ENCODE measurements at regions not wholly inside any gene's neighbourhood (a gene's known extent, or its start where the extent isn't known, plus 50 kb on each side); places are given as distances from the start of the nearest gene placed in this dataset.

DNA sequence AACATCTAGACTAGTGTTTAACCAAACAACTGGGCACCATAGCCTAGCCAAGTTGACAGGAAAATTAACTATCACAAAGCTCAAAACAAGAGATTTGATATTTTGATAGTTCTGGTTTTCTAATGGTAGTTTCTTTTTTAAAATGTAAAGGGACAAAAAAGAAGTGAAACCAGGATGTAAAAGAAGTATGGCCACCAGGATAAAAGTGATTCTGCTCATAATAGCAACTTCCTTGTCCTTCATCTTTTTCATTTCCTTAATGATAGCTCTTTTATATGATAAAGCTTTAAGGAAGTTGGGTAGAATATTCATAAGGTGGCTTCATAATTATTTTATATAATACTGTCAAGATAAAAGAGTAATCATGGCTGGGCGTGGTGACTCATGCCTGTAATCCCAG lies 139.1 kb downstream of the BASP1 start:
- intact Hi-C loops (cut with micrococcal nuclease), result no loop called here
- Mint-ChIP-seq H3K27ac (no peak overlapping the region), H3K4me1 (ENCODE audit: low read depth) (no peaks in the 10 kb centered on the region), H3K27me3 (no peaks in the 10 kb centered on the region), H3K4me3 (no peak overlapping the region), H3K9me3 (peaks cover 9% of the 10 kb centered on the region), H3K36me3 (ENCODE audit: low read depth) (no peaks in the 10 kb centered on the region)
- CTCF ChIA-PET, result no interaction called here
- POLR2A ChIA-PET, result no interaction called here
- no peak for DNase-seq
- TF ChIP-seq, protein P1, sequence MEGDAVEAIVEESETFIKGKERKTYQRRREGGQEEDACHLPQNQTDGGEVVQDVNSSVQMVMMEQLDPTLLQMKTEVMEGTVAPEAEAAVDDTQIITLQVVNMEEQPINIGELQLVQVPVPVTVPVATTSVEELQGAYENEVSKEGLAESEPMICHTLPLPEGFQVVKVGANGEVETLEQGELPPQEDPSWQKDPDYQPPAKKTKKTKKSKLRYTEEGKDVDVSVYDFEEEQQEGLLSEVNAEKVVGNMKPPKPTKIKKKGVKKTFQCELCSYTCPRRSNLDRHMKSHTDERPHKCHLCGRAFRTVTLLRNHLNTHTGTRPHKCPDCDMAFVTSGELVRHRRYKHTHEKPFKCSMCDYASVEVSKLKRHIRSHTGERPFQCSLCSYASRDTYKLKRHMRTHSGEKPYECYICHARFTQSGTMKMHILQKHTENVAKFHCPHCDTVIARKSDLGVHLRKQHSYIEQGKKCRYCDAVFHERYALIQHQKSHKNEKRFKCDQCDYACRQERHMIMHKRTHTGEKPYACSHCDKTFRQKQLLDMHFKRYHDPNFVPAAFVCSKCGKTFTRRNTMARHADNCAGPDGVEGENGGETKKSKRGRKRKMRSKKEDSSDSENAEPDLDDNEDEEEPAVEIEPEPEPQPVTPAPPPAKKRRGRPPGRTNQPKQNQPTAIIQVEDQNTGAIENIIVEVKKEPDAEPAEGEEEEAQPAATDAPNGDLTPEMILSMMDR (IDR thresholded peaks at IDR 0.05), result no peak
- ATAC-seq, result no peak

DNA sequence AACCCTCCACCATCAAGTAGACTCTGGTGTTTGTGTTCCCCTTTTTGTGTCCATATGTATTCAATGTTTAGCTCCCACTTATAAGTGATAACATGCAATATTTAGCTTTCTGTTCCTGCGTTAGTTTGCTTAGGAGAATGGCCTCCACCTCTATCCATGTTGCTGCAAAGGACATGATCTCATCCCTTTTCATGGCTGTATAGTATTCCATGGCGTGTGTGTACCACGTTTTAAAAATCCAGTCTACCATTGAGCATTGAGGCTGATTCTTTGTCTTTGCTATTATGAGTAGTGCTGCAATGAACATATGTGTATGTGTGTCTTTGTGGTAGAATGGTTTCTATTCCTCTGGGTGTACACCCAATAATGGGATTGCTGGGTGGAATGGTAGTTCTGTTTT lies 140.1 kb downstream of the BASP1 start:
- peaks cover 9% of the 10 kb centered on the region for H3K9me3 Mint-ChIP-seq
- ATAC-seq, result no peak
- ChIA-PET POLR2A (no interaction called here), CTCF (no interaction called here)
- no peaks in the 10 kb centered on the region for H3K27me3 Mint-ChIP-seq
- H3K27ac Mint-ChIP-seq, result no peak overlapping the region
- H3K4me3 Mint-ChIP-seq, result no peak overlapping the region
- no peak for DNase-seq
- intact Hi-C loops (cut with micrococcal nuclease), result no loop called here
- no peaks in the 10 kb centered on the region for H3K4me1 Mint-ChIP-seq (ENCODE audit: low read depth)
- TF ChIP-seq, protein P1 (IDR thresholded peaks at IDR 0.05), result no peak
- H3K36me3 Mint-ChIP-seq (ENCODE audit: low read depth), result no peaks in the 10 kb centered on the region

DNA sequence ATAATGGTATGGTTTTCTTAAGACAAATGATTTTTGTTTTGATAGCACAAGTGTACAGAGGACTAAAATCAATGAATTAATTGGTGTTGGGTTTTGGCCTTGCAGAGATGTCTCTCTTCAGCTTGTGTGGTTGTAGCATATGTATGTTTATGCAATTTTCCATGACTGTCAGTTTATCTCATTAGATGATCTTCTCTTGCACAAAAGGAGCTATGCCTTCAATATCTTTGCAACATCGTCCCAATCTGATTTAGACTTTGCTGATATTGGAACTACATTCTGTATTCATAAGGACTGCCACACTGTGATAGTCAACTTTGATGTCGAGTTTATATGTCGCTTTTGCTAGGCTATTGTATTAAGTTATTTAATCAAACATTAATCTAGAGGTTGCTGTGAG lies 140.0 kb upstream of the TAF11L2 start:
- no peak overlapping the region for H3K4me3 Mint-ChIP-seq
- no peak overlapping the region for H3K27ac Mint-ChIP-seq
- no peaks in the 10 kb centered on the region for H3K4me1 Mint-ChIP-seq (ENCODE audit: low read depth)
- TF ChIP-seq, protein P1 (IDR thresholded peaks at IDR 0.05), result no peak
- ChIA-PET CTCF (no interaction called here), POLR2A (no interaction called here)
- ATAC-seq (no peak), DNase-seq (no peak)
- no peaks in the 10 kb centered on the region for H3K27me3 Mint-ChIP-seq
- H3K9me3 Mint-ChIP-seq, result peaks cover 9% of the 10 kb centered on the region
- no peaks in the 10 kb centered on the region for H3K36me3 Mint-ChIP-seq (ENCODE audit: low read depth)
- intact Hi-C loops (cut with micrococcal nuclease), result no loop called here

DNA sequence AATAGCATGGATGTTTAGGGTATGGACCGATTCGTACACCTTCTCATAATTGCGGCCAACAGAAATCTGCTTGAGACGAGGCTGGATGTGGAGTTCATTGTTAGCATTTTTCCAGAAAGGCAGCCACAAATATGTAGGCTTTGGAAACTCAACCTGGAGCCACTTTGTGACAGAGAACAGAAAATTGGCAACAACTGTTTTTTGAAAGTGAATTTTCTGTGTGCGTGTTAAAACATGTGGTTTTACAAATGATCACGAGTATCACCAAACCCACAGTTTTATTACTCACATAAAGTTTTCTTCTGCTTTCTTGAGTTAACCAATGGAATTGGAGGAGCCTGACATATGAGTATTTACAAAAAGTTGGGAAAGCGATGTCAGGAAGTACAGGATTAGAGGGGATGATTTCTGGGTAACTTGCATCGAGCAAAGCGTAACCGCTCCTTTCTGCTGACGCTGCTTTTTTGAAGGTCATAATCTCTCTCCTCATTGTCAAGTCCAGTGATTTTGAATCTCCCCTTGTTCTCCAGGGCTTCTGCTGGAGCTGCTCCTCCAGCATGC lies 138.5 kb upstream of the TAF11L2 start:
- ChIA-PET POLR2A (no interaction called here), CTCF (no interaction called here)
- intact Hi-C loops (cut with micrococcal nuclease), result no loop called here
- Mint-ChIP-seq H3K9me3 (peaks cover 5% of the 10 kb centered on the region), H3K4me1 (ENCODE audit: low read depth) (no peaks in the 10 kb centered on the region), H3K36me3 (ENCODE audit: low read depth) (no peaks in the 10 kb centered on the region), H3K27me3 (no peaks in the 10 kb centered on the region), H3K27ac (no peak overlapping the region), H3K4me3 (no peak overlapping the region)
- DNase-seq, result no peak
- ATAC-seq, result no peak
- TF ChIP-seq, protein P1 (IDR thresholded peaks at IDR 0.05), result no peak

DNA sequence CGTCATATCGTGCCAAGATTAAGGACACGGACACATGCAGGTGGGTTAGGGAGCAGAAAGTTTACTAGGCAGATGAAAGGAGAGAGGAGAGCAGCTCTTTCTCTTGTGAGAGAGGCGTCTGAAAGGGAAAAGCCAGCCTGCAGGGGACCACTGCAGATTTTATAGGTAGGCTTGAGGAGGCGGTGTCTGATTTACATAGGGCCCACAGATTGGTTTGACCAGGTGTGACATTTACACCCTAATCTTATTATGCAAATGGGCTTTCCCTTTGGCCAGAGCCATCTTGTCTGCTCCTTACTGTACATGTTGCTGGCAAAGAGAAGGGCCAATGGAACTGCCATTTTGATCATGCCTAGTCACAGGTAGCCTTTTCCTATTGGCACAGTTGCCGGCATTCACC lies 137.2 kb upstream of the TAF11L2 start:
- TF ChIP-seq, protein P1 (IDR thresholded peaks at IDR 0.05), result no peak
- Mint-ChIP-seq H3K27ac (no peak overlapping the region), H3K4me3 (no peak overlapping the region), H3K36me3 (ENCODE audit: low read depth) (no peaks in the 10 kb centered on the region), H3K4me1 (ENCODE audit: low read depth) (no peaks in the 10 kb centered on the region), H3K9me3 (peaks cover 5% of the 10 kb centered on the region), H3K27me3 (no peaks in the 10 kb centered on the region)
- POLR2A ChIA-PET, result no interaction called here
- DNase-seq (no peak), ATAC-seq (no peak)
- intact Hi-C loops (cut with micrococcal nuclease), result no loop called here
- CTCF ChIA-PET, result no interaction called here
